SU-DHL-6 (cell line): ENCODE measurements at regions not wholly inside any gene's neighbourhood (a gene's known extent, or its start where the extent isn't known, plus 50 kb on each side); places are given as distances from the start of the nearest gene placed in this dataset.
"Not testable (repeated sequence)": the region's sequence is repeated elsewhere in the genome, so short reads cannot be mapped to it uniquely, and the experiment has no call there.

Source experiments
- H2AFZ ChIP-seq: fragments of 200-600 bp; sonication (generic); 2 replicates; pipeline ENCODE4 v1.6.1; 2014; ENCODE audit warnings: low read depth, mild to moderate bottlenecking, moderate library complexity, mixed read lengths, antibody characterized with exemption, low read length; ENCODE audit not compliant: severe bottlenecking
- H3F3A ChIP-seq: fragments of 200-600 bp; shearing (Covaris generic); 2 replicates; pipeline ENCODE4 v1.6.0; 2016; ENCODE audit warnings: antibody characterized with exemption, mild to moderate bottlenecking; ENCODE audit not compliant: insufficient read depth
- H3K27ac ChIP-seq: fragments of 200-600 bp; sonication (generic); 2 replicates; pipeline ENCODE4 v1.5.1; 2016; ENCODE audit warnings: low read depth, mild to moderate bottlenecking, low read length, moderate library complexity, mixed read lengths
- H3K27me3 ChIP-seq: fragments of 200-600 bp; sonication (generic), shearing (Covaris generic); 2 replicates; pipeline ENCODE4 v1.6.0; 2014; ENCODE audit warnings: mild to moderate bottlenecking, low read length
- H3K36me3 ChIP-seq: fragments of 200-600 bp; sonication (generic); 2 replicates; pipeline ENCODE4 v1.6.1; 2014; ENCODE audit warnings: mild to moderate bottlenecking, low read length, mixed read lengths
- H3K4me2 ChIP-seq: fragments of 300-600, 200-600 bp; shearing (Covaris generic), sonication (generic); 2 replicates; pipeline ENCODE4 v1.6.0; 2014; ENCODE audit warnings: low read length, low read depth, mild to moderate bottlenecking; ENCODE audit not compliant: poor library complexity, severe bottlenecking
- H3K4me3 ChIP-seq: fragments of 200-600 bp; sonication (generic); 2 replicates; pipeline ENCODE4 v1.5.1; 2014; ENCODE audit warnings: antibody characterized with exemption, low read length, mild to moderate bottlenecking, mixed read lengths; ENCODE audit not compliant: insufficient read depth, poor library complexity, severe bottlenecking
- H3K79me2 ChIP-seq: fragments of 200-600 bp; sonication (generic); 2 replicates; pipeline ENCODE4 v1.6.1; 2014; ENCODE audit warnings: mild to moderate bottlenecking, low read length, moderate library complexity; ENCODE audit not compliant: insufficient read depth
- H3K9ac ChIP-seq: fragments of 200-600 bp; sonication (generic); 2 replicates; pipeline ENCODE4 v1.7.0; 2014; ENCODE audit warnings: mild to moderate bottlenecking, low read length
- H3K9me2 ChIP-seq: fragments of 200-600 bp; sonication (generic); replicated peaks from 2 replicates; pipeline ENCODE4 v1.6.1; 2014; ENCODE audit warnings: low read length; ENCODE audit not compliant: insufficient read depth
- H3K9me3 ChIP-seq: fragments of 200-600 bp; sonication (generic); 2 replicates; pipeline ENCODE4 v1.6.1; 2014; ENCODE audit warnings: low read length, mixed read lengths; ENCODE audit not compliant: insufficient read depth
- H4K20me1 ChIP-seq: fragments of 200-600 bp; sonication (generic); 2 replicates; pipeline ENCODE4 v1.6.1; 2014; ENCODE audit warnings: low read depth, mild to moderate bottlenecking, antibody characterized with exemption, low read length, moderate library complexity, mixed read lengths
- EZH2phosphoT487 ChIP-seq: fragments of 200-600 bp; sonication (generic), shearing (Covaris generic); conservative IDR thresholded peaks from 2 replicates; pipeline ENCODE4 v1.6.1; 2018; ENCODE audit warnings: mild to moderate bottlenecking, antibody characterized with exemption, low read length, moderate library complexity, mixed read lengths
- TF ChIP-seq, protein P1 (sequence below): fragments of 200-600 bp; sonication (generic); IDR thresholded peaks from one replicate; pipeline ENCODE4 v1.5.1; 2017; ENCODE audit warnings: antibody characterized with exemption, mild to moderate bottlenecking, low read length, moderate library complexity; ENCODE audit not compliant: insufficient read depth, poor library complexity, severe bottlenecking

DNA sequence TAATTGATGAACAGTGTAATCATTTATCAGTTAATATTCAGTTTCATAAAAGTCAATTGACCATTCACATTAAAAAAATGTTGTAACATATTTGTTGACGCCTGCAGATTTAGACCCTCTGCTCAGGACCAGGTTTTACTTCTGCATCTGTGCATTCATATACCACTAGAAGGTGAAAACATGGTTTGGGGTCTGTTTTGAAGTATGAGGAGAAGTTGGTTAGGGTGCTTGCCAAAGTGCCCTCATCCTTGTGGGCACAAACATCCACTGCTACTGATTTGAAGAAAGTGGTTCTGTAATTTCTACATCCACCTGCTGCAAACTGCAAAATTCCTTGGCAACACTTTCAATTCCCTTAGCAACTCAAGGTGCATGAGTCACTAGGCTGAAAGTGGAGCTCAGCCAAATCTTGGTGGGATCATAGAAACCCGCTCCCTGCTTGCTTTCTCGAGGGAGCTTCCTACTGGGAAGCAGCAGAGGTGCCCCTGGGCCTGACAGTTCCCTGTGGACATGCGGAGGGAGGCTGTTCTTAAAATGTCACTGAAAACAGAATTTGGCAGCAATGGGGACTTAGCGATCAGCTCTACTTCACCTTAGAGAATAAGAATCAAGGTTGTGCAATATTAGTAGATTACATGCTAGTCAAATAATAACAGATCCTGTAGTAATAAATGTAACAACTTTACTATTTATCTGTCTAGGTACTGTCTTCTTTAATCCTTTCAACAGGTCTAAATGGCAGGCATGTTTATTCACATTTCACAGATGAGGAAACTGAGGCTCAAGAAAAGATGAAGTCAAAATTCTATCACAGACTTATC is 301.0 kb upstream of the TBL1XR1 start:
- Histone ChIP-seq H3K9me2 (no peaks in the 10 kb centered on the region), H3K27ac (no peak overlapping the region), H3K4me2 (no peak overlapping the region), H3K27me3 (no peaks in the 10 kb centered on the region), H3K36me3 (no peaks in the 10 kb centered on the region), H3F3A (no peaks in the 10 kb centered on the region), H4K20me1 (no peaks in the 10 kb centered on the region), H3K4me3 (no peak overlapping the region), H3K9me3 (no peaks in the 10 kb centered on the region), H2AFZ (no peak overlapping the region), H3K9ac (no peak overlapping the region), H3K79me2 (no peaks in the 10 kb centered on the region)
- TF ChIP-seq EZH2phosphoT487 = no peak
- TF ChIP-seq, protein P1, sequence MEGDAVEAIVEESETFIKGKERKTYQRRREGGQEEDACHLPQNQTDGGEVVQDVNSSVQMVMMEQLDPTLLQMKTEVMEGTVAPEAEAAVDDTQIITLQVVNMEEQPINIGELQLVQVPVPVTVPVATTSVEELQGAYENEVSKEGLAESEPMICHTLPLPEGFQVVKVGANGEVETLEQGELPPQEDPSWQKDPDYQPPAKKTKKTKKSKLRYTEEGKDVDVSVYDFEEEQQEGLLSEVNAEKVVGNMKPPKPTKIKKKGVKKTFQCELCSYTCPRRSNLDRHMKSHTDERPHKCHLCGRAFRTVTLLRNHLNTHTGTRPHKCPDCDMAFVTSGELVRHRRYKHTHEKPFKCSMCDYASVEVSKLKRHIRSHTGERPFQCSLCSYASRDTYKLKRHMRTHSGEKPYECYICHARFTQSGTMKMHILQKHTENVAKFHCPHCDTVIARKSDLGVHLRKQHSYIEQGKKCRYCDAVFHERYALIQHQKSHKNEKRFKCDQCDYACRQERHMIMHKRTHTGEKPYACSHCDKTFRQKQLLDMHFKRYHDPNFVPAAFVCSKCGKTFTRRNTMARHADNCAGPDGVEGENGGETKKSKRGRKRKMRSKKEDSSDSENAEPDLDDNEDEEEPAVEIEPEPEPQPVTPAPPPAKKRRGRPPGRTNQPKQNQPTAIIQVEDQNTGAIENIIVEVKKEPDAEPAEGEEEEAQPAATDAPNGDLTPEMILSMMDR = no peak

DNA sequence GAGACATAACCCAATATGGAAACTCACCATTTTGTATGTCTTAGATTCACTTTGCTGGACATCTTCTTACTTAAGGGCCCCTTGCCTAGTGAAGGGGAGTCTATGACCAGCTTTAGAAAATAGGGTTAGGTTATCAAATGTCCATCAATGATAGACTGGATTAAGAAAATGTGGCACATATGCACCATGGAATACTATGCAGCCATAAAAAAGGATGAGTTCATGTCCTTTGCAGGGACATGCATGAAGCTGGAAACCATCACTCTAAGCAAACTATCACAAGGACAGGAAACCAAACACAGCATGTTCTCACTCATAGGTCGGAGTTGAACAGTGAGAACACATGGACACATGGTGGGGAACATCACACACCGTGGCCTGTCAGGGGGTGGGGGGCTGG is 301.8 kb upstream of the TBL1XR1 start:
- not testable (repeated sequence) for H3F3A ChIP-seq, H3K9me3 ChIP-seq, H3K27ac ChIP-seq, H4K20me1 ChIP-seq, H3K79me2 ChIP-seq, H3K4me2 ChIP-seq, H2AFZ ChIP-seq, H3K9ac ChIP-seq, H3K27me3 ChIP-seq, H3K36me3 ChIP-seq, H3K9me2 ChIP-seq, H3K4me3 ChIP-seq

DNA sequence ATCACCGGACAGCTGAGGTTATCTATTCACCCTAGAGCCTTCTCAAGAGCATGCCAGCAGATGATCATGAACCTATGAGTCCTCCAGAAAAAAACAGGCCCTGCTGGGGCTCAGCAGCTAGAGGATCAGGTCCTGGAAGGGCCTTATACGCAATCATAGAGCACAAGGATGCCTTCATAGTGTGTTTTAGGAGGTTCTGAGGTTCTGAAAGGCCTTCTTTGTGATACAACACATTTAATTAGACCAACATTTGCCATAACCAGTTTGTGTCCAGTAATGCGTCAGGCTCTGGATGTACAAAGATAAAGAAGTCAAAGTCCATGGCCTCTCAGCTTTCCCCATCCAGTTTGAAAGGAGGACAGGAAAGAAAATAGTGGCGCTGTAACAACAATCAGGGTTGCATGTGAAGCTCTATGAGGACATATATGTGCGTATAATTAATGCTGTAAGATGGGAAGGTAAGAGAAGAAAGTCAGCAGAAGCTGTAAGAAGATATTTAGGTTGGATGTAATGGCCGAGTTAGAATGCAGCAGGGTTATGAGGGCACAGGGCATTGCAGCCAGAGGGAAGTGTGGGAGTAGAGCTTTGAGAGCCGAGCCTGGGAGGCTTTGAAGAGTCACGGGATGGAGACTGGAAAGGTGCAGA is 302.6 kb upstream of the TBL1XR1 start:
- H3K9ac ChIP-seq = no peak overlapping the region
- H3F3A ChIP-seq = no peaks in the 10 kb centered on the region
- H2AFZ ChIP-seq = no peak overlapping the region
- no peaks in the 10 kb centered on the region for H3K27me3 ChIP-seq
- H3K36me3 ChIP-seq = no peaks in the 10 kb centered on the region
- H3K27ac ChIP-seq = no peak overlapping the region
- no peaks in the 10 kb centered on the region for H3K9me3 ChIP-seq
- no peak overlapping the region for H3K4me2 ChIP-seq
- no peaks in the 10 kb centered on the region for H3K9me2 ChIP-seq
- H3K4me3 ChIP-seq = no peak overlapping the region
- TF ChIP-seq, protein P1 = no peak
- TF ChIP-seq EZH2phosphoT487 = no peak
- H3K79me2 ChIP-seq = no peaks in the 10 kb centered on the region
- no peaks in the 10 kb centered on the region for H4K20me1 ChIP-seq

DNA sequence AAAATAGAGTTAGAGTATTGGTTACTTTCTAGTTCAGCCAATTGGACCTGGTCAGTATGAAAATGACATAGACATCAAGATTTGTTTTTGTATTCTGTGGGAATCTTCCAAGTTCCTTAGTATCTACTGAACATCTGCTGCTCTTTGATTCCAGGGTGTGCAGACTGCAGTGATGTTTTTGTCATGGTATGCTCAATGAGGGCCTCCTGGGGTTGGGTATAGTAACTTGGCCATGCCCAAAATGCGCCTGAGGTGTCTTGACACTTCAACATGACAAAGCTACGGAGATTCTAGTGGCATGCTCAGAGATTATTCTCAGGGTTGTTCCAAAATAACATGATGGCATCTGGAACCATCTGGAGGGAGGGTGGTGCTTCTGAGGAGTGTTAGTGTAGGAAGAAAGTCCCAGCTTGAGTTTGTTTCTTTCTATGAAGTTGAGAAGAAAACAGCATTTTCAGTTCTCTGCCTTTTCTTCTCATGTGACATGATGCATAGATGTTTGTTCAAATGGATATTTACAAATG is 313.5 kb upstream of the TBL1XR1 start:
- Histone ChIP-seq H3K27ac (no peak overlapping the region), H2AFZ (no peak overlapping the region)
- TF ChIP-seq EZH2phosphoT487 = no peak
- TF ChIP-seq, protein P1 = no peak

More for the DNA sequence above, 313.5 kb upstream of the TBL1XR1 start:
- Histone ChIP-seq H3K79me2 (no peaks in the 10 kb centered on the region), H3K9ac (no peak overlapping the region), H3F3A (no peaks in the 10 kb centered on the region), H3K9me2 (no peaks in the 10 kb centered on the region), H3K36me3 (no peaks in the 10 kb centered on the region), H3K4me2 (no peak overlapping the region), H4K20me1 (no peaks in the 10 kb centered on the region), H3K27me3 (no peaks in the 10 kb centered on the region), H3K4me3 (no peak overlapping the region), H3K9me3 (no peaks in the 10 kb centered on the region)
